Heart left ventricle (tissue), 16 donors: ENCODE measurements at regions not wholly inside any gene's neighbourhood (a gene's known extent, or its start where the extent isn't known, plus 50 kb on each side); places are given as distances from the start of the nearest gene placed in this dataset.

Source experiments
- ATAC-seq, 4 donors: fragments of 200-7000 bp; cut with Tn5 transposase; one replicate each; pipeline ENCODE4 v1.9.1; 2020 to 2022; ENCODE audit warnings: moderate library complexity in 4 of 4, mild to moderate bottlenecking in 3 of 4, moderate number of reproducible peaks in 1 of 4
- DNase-seq, 5 donors: peaks; one replicate each; pipeline ENCODE4 v3.0.0-alpha.2; 2020
- H3K27ac ChIP-seq, 12 donors: fragments of 200-600 bp; sonication (generic) in 4 of 12; one replicate each; pipeline versions ENCODE4 v1.5.0 to v1.8.0; 2016 to 2022; ENCODE audit warnings: mild to moderate bottlenecking in 2 of 12
- H3K27me3 ChIP-seq, 9 donors: fragments of 200-600 bp; sonication (generic) in 2 of 9; one replicate each; pipeline versions ENCODE4 v1.5.1 to v1.8.0; 2016 to 2022; ENCODE audit warnings: mild to moderate bottlenecking in 3 of 9
- H3K36me3 ChIP-seq, 9 donors: fragments of 200-600 bp; sonication (generic) in 2 of 9; one replicate each; pipeline versions ENCODE4 v1.5.0 to v1.8.0; 2018 to 2022; ENCODE audit warnings: mild to moderate bottlenecking in 2 of 9
- H3K4me1 ChIP-seq, 12 donors: fragments of 200-600 bp; sonication (generic) in 4 of 12; one replicate each; pipeline versions ENCODE4 v1.5.0 to v1.8.0; 2016 to 2022; ENCODE audit warnings: mild to moderate bottlenecking in 3 of 12
- H3K4me3 ChIP-seq, 12 donors: fragments of 200-600 bp; sonication (generic) in 4 of 12; one replicate each; pipeline versions ENCODE4 v1.5.0 to v1.8.0; 2017 to 2022; ENCODE audit warnings: mild to moderate bottlenecking in 9 of 12, moderate library complexity in 4 of 12
- H3K9me3 ChIP-seq, 12 donors: fragments of 200-600 bp; sonication (generic) in 4 of 12; one replicate each; pipeline versions ENCODE4 v1.5.0 to v1.8.0; 2016 to 2022; ENCODE audit warnings: mild to moderate bottlenecking in 1 of 12
- CTCF ChIP-seq, 12 donors: fragments of 200-600 bp; sonication (generic) in 4 of 12; IDR thresholded peaks; one replicate each; pipeline versions ENCODE4 v1.5.0 to v1.8.0; 2018 to 2022; ENCODE audit warnings: antibody characterized with exemption in 12 of 12, mild to moderate bottlenecking in 5 of 12
- POLR2A ChIP-seq, 2 donors: fragments of 450-650 bp; IDR thresholded peaks; one replicate each; pipeline ENCODE4 v1.6.1; 2017; ENCODE audit warnings: antibody characterized with exemption in 2 of 2, mild to moderate bottlenecking in 2 of 2, moderate library complexity in 2 of 2
- WGBS, 4 donors: extraction: QIAGEN DNeasy Blood & Tissue Kit in 2 of 4; methylation state at CpG; one replicate each; pipeline versions ENCODE4 v1.1.5 to v1.1.7; 2013 to 2018; 5-methylcytosine and 5-hydroxymethylcytosine counted together
- intact Hi-C, 10 donors: fragments of 100-400 bp; cut with DNase I; formaldehyde crosslinking; loops; one replicate each; pipeline versions ENCODE4 v1.11.1 to v1.14.2; 2022
- donor health status: ischemic (EF 13 %, LVEDD 7.1; RV severe dilation, severe dysfunction).
- donor health status: healthy with polysubstance abuse.
- donor health status: DM: no; HTN: yes; CAD: no.
- donor health status: DM: no; HTN: no; CAD: no.
- donor health status: ischemic (EF 25% LVEDD 6.9; RV normal size, moderate dysfunction).
- donor health status: ischemic (EF 25% LVEDD 5.7; RV mildly dilated, moderate dysfunction).
- donor health status: healthy.
- donor health status: DM: yes; HTN: yes; CAD: no.
- donor health status: ischemic (EF 35%, LVEDD 5.7; RV mildly dilated, moderate dysfunction).
- donor health status: nonischemic (EF 11% LVEDD 7.7; RV severe dilation, severe dysfunction).
- donor health status: DM: yes; HTN: yes; CAD: no.
- donor health status: PGD.
- donor health status: ischemic (EF 29% LVEDD 5.4; RV normal size, mild dysfunction).
- donor health status: nonischemic (EF 23%, LVEDD 6.1; RV moderate dilation, normal function).

- 66 to 74% (median 69%) methylated on average over 3 of the region's 3 CpGs for WGBS, 4 donors
- Histone ChIP-seq H3K4me1 (peaks cover 0 to 8% (median 0%) of the 10 kb centered on the region in 12 donors), H3K4me3 (no peak overlapping the region), H3K9me3 (peaks cover 0 to 5% (median 0%) of the 10 kb centered on the region in 12 donors), H3K27ac (no peak overlapping the region), H3K27me3 (no peaks in the 10 kb centered on the region), H3K36me3 (no peaks in the 10 kb centered on the region)
- DNase-seq (no peak), ATAC-seq (no peak)
- intact Hi-C loops, result no loop called here
- no peak for TF ChIP-seq CTCF (IDR thresholded peaks at IDR 0.05)
- no peak for TF ChIP-seq POLR2A (IDR thresholded peaks at IDR 0.05)
Observed at GRCh38 chr2:66121946-66122345, 313.0 kb upstream of the MEIS1 start.

DNA sequence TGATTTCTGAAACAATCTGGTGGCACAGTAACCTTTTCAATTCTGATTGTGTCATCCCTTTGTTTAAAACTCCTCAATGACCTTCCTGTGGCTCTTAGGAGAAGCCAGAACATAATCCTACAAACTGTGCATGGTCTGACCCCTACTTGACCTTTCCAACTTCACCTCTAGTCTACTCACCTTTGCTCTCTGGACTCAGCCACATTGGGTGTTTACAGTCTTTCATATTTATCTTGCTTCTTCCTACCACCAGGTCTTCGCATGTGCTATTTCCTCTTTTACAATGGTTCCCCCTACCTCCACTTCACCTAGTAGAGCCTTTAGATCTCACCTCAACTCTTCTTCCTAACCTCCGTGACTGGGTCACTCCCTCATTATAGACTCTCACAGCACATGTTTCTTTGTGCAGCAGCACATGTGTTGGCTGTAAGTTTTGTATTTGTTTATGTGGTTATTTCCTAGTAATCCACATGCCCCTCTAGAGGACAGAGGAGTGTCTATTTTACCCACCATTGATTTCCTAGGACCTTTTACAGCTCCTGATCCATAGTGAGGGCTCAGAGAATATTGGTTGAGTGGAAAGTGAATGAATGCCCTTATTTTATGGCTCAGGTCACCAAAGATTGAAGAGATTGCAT, 320.8 kb upstream of the MEIS1 start:
- DNase-seq (no peak), ATAC-seq (no peak)
- H3K9me3 ChIP-seq, result peaks cover 0 to 5% (median 0%) of the 10 kb centered on the region in 12 donors
- TF ChIP-seq CTCF (IDR thresholded peaks at IDR 0.05), result no peak
- no peak for TF ChIP-seq POLR2A (IDR thresholded peaks at IDR 0.05)
- H3K27me3 ChIP-seq, result no peaks in the 10 kb centered on the region
- 76 to 86% (median 81%) methylated on average over 2 of the region's 2 CpGs for WGBS, 4 donors
- no peak overlapping the region for H3K4me3 ChIP-seq
- no peaks in the 10 kb centered on the region for H3K36me3 ChIP-seq
- intact Hi-C loops, result no loop called here
- no peaks in the 10 kb centered on the region for H3K4me1 ChIP-seq
- no peak overlapping the region for H3K27ac ChIP-seq

DNA sequence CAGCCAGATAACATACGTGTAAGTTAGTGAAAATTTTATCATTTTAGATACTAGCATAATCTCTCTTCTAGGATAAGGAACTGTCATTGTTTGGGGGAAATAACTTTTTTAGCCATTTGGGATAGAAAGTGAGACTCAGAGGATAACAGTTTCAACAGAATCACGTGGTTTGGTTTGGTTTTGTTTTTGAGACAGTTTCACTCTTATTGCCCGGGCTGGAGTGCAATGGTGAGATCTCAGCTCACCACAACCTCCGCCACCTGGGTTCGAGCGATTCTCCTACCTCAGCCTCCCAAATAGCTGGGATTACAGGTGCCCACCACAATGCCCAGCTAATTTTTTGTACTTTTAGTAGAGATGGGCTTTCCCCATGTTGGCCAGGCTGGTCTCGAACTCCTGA, 323.2 kb upstream of the MEIS1 start:
- no peaks in the 10 kb centered on the region for H3K27me3 ChIP-seq
- no peak overlapping the region for H3K27ac ChIP-seq
- TF ChIP-seq POLR2A (IDR thresholded peaks at IDR 0.05) (no peak), CTCF (IDR thresholded peaks at IDR 0.05) (no peak)
- no peaks in the 10 kb centered on the region for H3K9me3 ChIP-seq
- no peaks in the 10 kb centered on the region for H3K4me1 ChIP-seq
- DNase-seq (no peak), ATAC-seq (no peak)
- 69 to 80% (median 75%) methylated on average over 7 of the region's 7 CpGs for WGBS, 4 donors
- H3K4me3 ChIP-seq, result no peak overlapping the region
- H3K36me3 ChIP-seq, result no peaks in the 10 kb centered on the region
- intact Hi-C loops, result no loop called here

GRCh38 chr2:66110608-66111007, 324.3 kb upstream of the MEIS1 start:
- no peak for TF ChIP-seq CTCF (IDR thresholded peaks at IDR 0.05)
- WGBS, 4 donors, result 61 to 78% (median 69%) methylated on average over 2 of the region's 2 CpGs
- H3K36me3 ChIP-seq, result no peaks in the 10 kb centered on the region
- no peaks in the 10 kb centered on the region for H3K27me3 ChIP-seq
- intact Hi-C loops, result no loop called here
- DNase-seq, result no peak
- no peak overlapping the region for H3K27ac ChIP-seq
- no peaks in the 10 kb centered on the region for H3K9me3 ChIP-seq
- no peak for ATAC-seq
- no peaks in the 10 kb centered on the region for H3K4me1 ChIP-seq
- no peak overlapping the region for H3K4me3 ChIP-seq
